NT2/D1 (cell line): ENCODE measurements at regions not wholly inside any gene's neighbourhood (a gene's known extent, or its start where the extent isn't known, plus 50 kb on each side); places are given as distances from the start of the nearest gene placed in this dataset.

ENCODE experiments used
- SUZ12 ChIP-seq: IDR thresholded peaks from 2 replicates; pipeline ENCODE4 v1.6.1; 2011; ENCODE audit not compliant: insufficient read length, insufficient read depth; ENCODE audit errors: extremely low read depth
- YY1 ChIP-seq: IDR thresholded peaks from 2 replicates; pipeline ENCODE4 v1.6.1; 2011; ENCODE audit not compliant: insufficient read length, insufficient read depth
- ZNF274 ChIP-seq: IDR thresholded peaks from 2 replicates; pipeline ENCODE4 v1.6.1; 2011; ENCODE audit warnings: mild to moderate bottlenecking, low read depth, low read length

GRCh38 chr9:91066856-91067255 is 265.2 kb downstream of the SYK start:
- TF ChIP-seq SUZ12 (no peak), ZNF274 (no peak), YY1 (no peak)
